ENCODE measurements at regions not wholly inside any gene's neighbourhood (a gene's known extent, or its start where the extent isn't known, plus 50 kb on each side); places are given as distances from the start of the nearest gene placed in this dataset.
"Not testable (repeated sequence)": the region's sequence is repeated elsewhere in the genome, so short reads cannot be mapped to it uniquely, and the experiment has no call there.

GRCh38 chr14:84098261-84098660, 1431.7 kb upstream of the FLRT2 start:
- H3K4me3 ChIP-seq, result no peak overlapping the region
- H3K4me1 ChIP-seq, result no peaks in the 10 kb centered on the region
- no peak for TF ChIP-seq Cebpa-rat (IDR thresholded peaks at IDR 0.05)
- no peak overlapping the region for H3K9ac ChIP-seq
- H3K36me3 ChIP-seq, result no peaks in the 10 kb centered on the region
- H3K4me2 ChIP-seq, result no peak overlapping the region
- H4K20me1 ChIP-seq, result no peaks in the 10 kb centered on the region
- H3K9me3 ChIP-seq (replicated peaks in 1 of 11), result peaks cover 19 to 37% (median 23%) of the 10 kb centered on the region in 11 experiments
- no peaks in the 10 kb centered on the region for H3K27me3 ChIP-seq
- H3K27ac ChIP-seq, result no peak overlapping the region

DNA sequence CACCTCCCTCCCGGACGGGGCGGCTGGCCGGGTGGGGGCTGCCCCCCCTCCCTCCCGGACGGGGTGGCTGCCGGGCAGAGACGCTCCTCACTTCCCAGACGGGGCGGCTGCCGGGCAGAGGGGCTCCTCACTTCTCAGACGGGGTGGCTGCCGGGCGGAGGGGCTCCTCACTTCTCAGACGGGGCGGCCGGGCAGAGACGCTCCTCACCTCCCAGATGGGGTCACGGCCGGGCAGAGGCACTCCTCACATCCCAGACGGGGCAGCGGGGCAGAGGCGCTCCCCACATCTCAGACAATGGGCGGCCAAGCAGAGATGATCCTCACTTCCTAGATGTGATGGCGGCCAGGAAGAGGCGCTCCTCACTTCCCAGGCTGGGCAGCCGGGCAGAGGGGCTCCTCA, 1430.4 kb upstream of the FLRT2 start:
- H3K27ac ChIP-seq, H3K9ac ChIP-seq, H3K4me3 ChIP-seq, H3K27me3 ChIP-seq, H3K4me1 ChIP-seq, H3K36me3 ChIP-seq, H3K4me2 ChIP-seq, H4K20me1 ChIP-seq: not testable (repeated sequence)
- H3K9me3 ChIP-seq (replicated peaks in 1 of 11), result peaks cover 32 to 50% (median 34%) of the 10 kb centered on the region in 11 experiments

DNA sequence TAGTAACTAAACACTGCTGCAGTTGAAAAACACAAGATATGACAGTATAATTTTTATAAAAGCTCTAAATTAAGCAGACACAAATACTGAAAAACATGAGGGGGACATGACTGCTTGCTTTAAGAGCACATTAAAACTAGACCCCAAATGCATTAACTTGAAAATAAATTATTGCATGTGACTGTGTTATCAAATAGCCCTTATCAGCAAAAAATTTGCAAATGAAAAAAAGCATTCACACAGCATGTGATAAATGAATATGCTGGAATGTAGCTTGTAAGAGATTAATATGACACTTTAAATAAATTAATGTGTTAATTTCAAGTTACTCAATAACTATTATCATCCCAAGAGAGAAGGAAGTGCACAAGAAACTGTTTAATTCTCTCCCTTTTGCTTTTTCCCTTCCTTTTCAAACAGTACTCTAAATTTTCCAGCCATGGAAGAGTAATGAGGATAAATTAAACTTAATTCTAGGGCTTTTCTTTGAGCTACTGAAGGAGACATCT, 1422.1 kb upstream of the FLRT2 start:
- no peak overlapping the region for H3K4me2 ChIP-seq
- peaks cover 0 to 20% (median 5%) of the 10 kb centered on the region in 10 experiments; a peak in 8 of 20 replicates for H3K4me1 ChIP-seq
- no peaks in the 10 kb centered on the region for H3K36me3 ChIP-seq
- H4K20me1 ChIP-seq, result no peaks in the 10 kb centered on the region
- H3K9me3 ChIP-seq (replicated peaks in 1 of 11), result peaks cover 16 to 27% (median 18%) of the 10 kb centered on the region in 11 experiments
- no peak for TF ChIP-seq Cebpa-rat (IDR thresholded peaks at IDR 0.05)
- H3K27ac ChIP-seq, result no peak overlapping the region
- no peaks in the 10 kb centered on the region for H3K27me3 ChIP-seq
- no peak overlapping the region for H3K4me3 ChIP-seq
- no peak overlapping the region for H3K9ac ChIP-seq

DNA sequence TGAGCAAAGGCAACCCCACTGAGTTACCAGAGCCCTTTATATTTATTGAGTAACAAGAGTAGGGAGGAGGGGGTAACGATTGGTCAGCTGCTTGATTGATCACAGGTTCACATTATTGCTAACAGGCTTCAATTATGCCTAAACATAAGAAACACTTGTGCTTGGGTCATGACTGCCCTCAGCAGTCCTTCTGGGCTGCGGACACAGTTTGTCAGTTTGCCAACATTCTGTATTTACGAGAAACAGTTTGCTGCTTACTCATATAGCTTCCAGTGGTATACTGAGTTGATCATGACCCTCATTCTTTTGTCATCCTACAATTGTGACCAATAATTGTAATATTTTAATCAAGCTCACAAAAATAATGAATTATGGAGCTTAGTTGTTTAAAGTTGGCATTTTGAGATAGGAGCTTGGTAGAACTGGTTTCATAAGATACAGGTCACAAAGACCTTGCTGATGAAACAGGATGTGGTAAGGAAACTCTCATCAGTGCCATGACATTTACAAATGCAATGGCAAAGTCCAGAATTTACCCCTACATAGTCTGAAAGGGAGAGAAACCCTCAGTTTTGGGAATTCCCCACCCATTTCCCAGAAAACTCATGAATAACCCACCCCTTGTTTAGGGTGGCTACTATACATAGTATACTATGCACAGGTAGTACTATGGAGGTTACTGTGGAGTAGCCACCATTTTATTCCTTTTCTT, 1421.0 kb upstream of the FLRT2 start:
- Histone ChIP-seq H3K36me3 (no peaks in the 10 kb centered on the region), H3K4me2 (peak overlapping the region in 4 of 11 experiments; percentile 15 to 24 (median 16); a peak in 5 of 22 replicates), H4K20me1 (no peaks in the 10 kb centered on the region), H3K4me3 (no peak overlapping the region), H3K9ac (no peak overlapping the region), H3K27me3 (no peaks in the 10 kb centered on the region), H3K9me3 (replicated peaks in 1 of 11) (peaks cover 7 to 17% (median 8%) of the 10 kb centered on the region in 11 experiments; a peak in 21 of 22 replicates), H3K27ac (peak overlapping the region in 1 of 11 experiments; percentile 12; a peak in 1 of 22 replicates), H3K4me1 (peaks cover 0 to 20% (median 5%) of the 10 kb centered on the region in 10 experiments; a peak in 8 of 20 replicates)
- no peak for TF ChIP-seq Cebpa-rat (IDR thresholded peaks at IDR 0.05)

GRCh38 chr14:84112589-84112988, 1417.4 kb upstream of the FLRT2 start:
- no peak overlapping the region for H3K9ac ChIP-seq
- H3K4me1 ChIP-seq, result peaks cover 0 to 20% (median 5%) of the 10 kb centered on the region in 10 experiments; a peak in 8 of 20 replicates
- no peaks in the 10 kb centered on the region for H3K9me3 ChIP-seq (replicated peaks in 1 of 11)
- no peak overlapping the region for H3K27ac ChIP-seq
- no peaks in the 10 kb centered on the region for H3K36me3 ChIP-seq
- H3K4me2 ChIP-seq, result no peak overlapping the region; a peak in 1 of 22 replicates
- no peaks in the 10 kb centered on the region for H3K27me3 ChIP-seq
- H3K4me3 ChIP-seq, result no peak overlapping the region
- no peaks in the 10 kb centered on the region for H4K20me1 ChIP-seq
- TF ChIP-seq Cebpa-rat (IDR thresholded peaks at IDR 0.05), result no peak

DNA sequence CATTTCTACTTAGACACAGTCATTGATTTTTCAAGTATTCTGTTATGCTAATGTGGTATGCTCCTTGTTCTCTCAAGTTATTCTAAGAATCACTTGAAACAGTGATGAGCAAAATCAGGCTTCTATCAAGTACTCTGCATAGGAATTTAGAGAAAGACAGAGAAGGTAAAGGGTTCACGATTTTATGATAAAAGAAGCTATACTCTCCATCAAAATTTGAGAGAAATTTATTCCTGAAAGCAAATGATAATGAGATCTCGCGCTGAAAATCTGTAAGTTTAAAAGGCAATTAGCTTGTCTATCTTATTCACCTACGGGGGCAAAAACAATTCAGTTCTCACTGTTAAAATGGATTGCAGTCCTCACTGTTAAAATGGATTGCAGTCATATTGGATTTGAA, 1404.3 kb upstream of the FLRT2 start:
- no peak overlapping the region for H3K9ac ChIP-seq
- no peak for TF ChIP-seq Cebpa-rat (IDR thresholded peaks at IDR 0.05)
- no peaks in the 10 kb centered on the region for H3K9me3 ChIP-seq (replicated peaks in 1 of 11)
- H3K4me2 ChIP-seq, result no peak overlapping the region
- no peak overlapping the region for H3K4me3 ChIP-seq
- H3K36me3 ChIP-seq, result no peaks in the 10 kb centered on the region
- H3K27ac ChIP-seq, result no peak overlapping the region
- no peaks in the 10 kb centered on the region for H3K27me3 ChIP-seq
- H3K4me1 ChIP-seq, result peaks cover 0 to 13% (median 0%) of the 10 kb centered on the region in 10 experiments; a peak in 5 of 20 replicates
- no peaks in the 10 kb centered on the region for H4K20me1 ChIP-seq

GRCh38 chr14:84127495-84127894, 1402.4 kb upstream of the FLRT2 start:
- Histone ChIP-seq H3K27me3 (no peaks in the 10 kb centered on the region), H3K36me3 (no peaks in the 10 kb centered on the region), H3K9me3 (replicated peaks in 1 of 11) (no peaks in the 10 kb centered on the region), H3K4me2 (no peak overlapping the region), H3K4me3 (no peak overlapping the region), H3K27ac (no peak overlapping the region), H3K4me1 (peaks cover 0 to 13% (median 0%) of the 10 kb centered on the region in 10 experiments; a peak in 5 of 20 replicates), H4K20me1 (no peaks in the 10 kb centered on the region), H3K9ac (no peak overlapping the region)
- no peak for TF ChIP-seq Cebpa-rat (IDR thresholded peaks at IDR 0.05)

DNA sequence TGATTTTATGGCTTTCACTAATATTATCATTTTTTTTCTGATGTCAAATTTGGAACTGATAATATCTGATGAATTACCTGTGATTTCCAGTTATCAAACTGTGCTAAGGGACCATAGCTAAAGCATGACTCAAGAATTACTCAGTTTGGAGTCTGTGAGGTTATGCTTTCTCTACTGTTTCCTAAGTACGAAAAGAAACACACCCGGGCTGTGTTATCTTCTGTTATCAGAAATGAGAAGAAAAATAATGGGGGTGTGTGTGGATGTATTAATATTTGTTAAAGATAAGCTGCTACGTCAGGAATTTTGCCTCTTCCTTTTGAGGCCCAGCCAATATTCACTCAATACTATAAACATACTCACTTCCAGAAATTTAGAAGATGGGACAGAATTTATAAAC, 1401.9 kb upstream of the FLRT2 start:
- no peaks in the 10 kb centered on the region for H3K27me3 ChIP-seq
- H3K4me2 ChIP-seq, result no peak overlapping the region
- H3K4me1 ChIP-seq, result peaks cover 0 to 13% (median 0%) of the 10 kb centered on the region in 10 experiments; a peak in 5 of 20 replicates
- H3K9ac ChIP-seq, result no peak overlapping the region
- no peak overlapping the region for H3K4me3 ChIP-seq
- no peaks in the 10 kb centered on the region for H3K9me3 ChIP-seq (replicated peaks in 1 of 11)
- TF ChIP-seq Cebpa-rat (IDR thresholded peaks at IDR 0.05), result no peak
- H4K20me1 ChIP-seq, result no peaks in the 10 kb centered on the region
- H3K36me3 ChIP-seq, result no peaks in the 10 kb centered on the region
- H3K27ac ChIP-seq, result no peak overlapping the region

DNA sequence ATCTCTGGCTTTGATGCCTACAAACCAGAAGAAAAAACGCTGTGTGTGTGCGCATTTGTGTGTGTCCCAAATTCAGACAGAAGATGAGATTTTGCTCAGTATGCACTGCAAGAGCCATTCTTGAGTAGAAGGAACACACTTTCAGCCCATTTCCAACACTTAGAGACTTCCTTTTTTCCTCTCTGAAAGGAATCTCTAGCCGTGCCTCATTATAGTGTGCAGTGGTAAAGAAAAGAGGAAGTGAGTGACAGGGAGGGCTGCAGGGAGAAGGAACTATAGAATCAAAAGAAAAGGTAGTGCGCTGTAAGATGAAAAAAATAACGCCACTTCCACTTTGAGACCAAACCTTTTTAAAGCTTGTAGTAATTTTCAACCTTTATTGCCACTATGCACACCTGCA, 1400.9 kb upstream of the FLRT2 start:
- no peaks in the 10 kb centered on the region for H3K9me3 ChIP-seq (replicated peaks in 1 of 11)
- no peak overlapping the region for H3K9ac ChIP-seq
- H3K4me1 ChIP-seq, result peaks cover 0 to 13% (median 0%) of the 10 kb centered on the region in 10 experiments; a peak in 5 of 20 replicates
- no peaks in the 10 kb centered on the region for H3K36me3 ChIP-seq
- no peaks in the 10 kb centered on the region for H4K20me1 ChIP-seq
- H3K27me3 ChIP-seq, result no peaks in the 10 kb centered on the region
- TF ChIP-seq Cebpa-rat (IDR thresholded peaks at IDR 0.05), result no peak
- H3K27ac ChIP-seq, result no peak overlapping the region
- no peak overlapping the region for H3K4me3 ChIP-seq
- H3K4me2 ChIP-seq, result peak overlapping the region in 2 of 11 experiments; percentile 20 to 42; a peak in 2 of 22 replicates

- no peaks in the 10 kb centered on the region for H3K27me3 ChIP-seq
- H3K36me3 ChIP-seq, result no peaks in the 10 kb centered on the region
- no peak overlapping the region for H3K4me3 ChIP-seq
- no peaks in the 10 kb centered on the region for H3K9me3 ChIP-seq (replicated peaks in 1 of 11)
- H3K27ac ChIP-seq, result no peak overlapping the region
- peaks cover 0 to 13% (median 0%) of the 10 kb centered on the region in 10 experiments; a peak in 5 of 20 replicates for H3K4me1 ChIP-seq
- H4K20me1 ChIP-seq, result no peaks in the 10 kb centered on the region
- no peak overlapping the region for H3K9ac ChIP-seq
- TF ChIP-seq Cebpa-rat (IDR thresholded peaks at IDR 0.05), result no peak
- no peak overlapping the region for H3K4me2 ChIP-seq
Measured at GRCh38 chr14:84129941-84130340, 1400.0 kb upstream of the FLRT2 start.

All from BLaER1 treated with 17β-estradiol and CSF1 and Interleukin-3, amounts not matched to agents 10 nM and 100 nM (cell line).